Keratinocyte (primary cell): ENCODE measurements at regions not wholly inside any gene's neighbourhood (a gene's known extent, or its start where the extent isn't known, plus 50 kb on each side); places are given as distances from the start of the nearest gene placed in this dataset.

Experiments used
- DNase-seq: peaks from one replicate; pipeline ENCODE4 v3.0.0-alpha.2; 2011; ENCODE audit warnings: low read depth, missing footprints, low spot score
- FAIRE-seq: peaks from 2 replicates; lab custom pipeline; 2011; peaks lifted over from hg19 to GRCh38; lab: Jason Lieb, UNC
- H2AFZ ChIP-seq: 2 replicates; pipeline ENCODE4 v1.6.0; 2012; ENCODE audit warnings: low read length, control low read depth, inconsistent platforms; ENCODE audit not compliant: control insufficient read depth
- H3K27ac ChIP-seq: 2 replicates; pipeline ENCODE4 v1.5.1; 2011; ENCODE audit warnings: low read length; ENCODE audit not compliant: control insufficient read depth, insufficient read depth
- H3K27me3 ChIP-seq: 3 replicates; pipeline ENCODE4 v1.6.0; 2011; ENCODE audit warnings: low read length; ENCODE audit not compliant: control insufficient read depth, insufficient read depth; ENCODE audit errors: extremely low read depth
- H3K36me3 ChIP-seq, 2 experiments: 2 replicates in 1 of 2; 3 replicates in 1 of 2; pipeline ENCODE4 v1.5.1; 2011; ENCODE audit warnings: low read length in 2 of 2, mild to moderate bottlenecking in 1 of 2; ENCODE audit not compliant: control insufficient read depth in 2 of 2, insufficient read depth in 2 of 2; ENCODE audit errors: extremely low read depth in 1 of 2
- H3K4me1 ChIP-seq: 3 replicates; pipeline ENCODE4 v1.5.1; 2011; ENCODE audit warnings: low read length; ENCODE audit not compliant: control insufficient read depth, insufficient read depth; ENCODE audit errors: extremely low read depth
- H3K4me2 ChIP-seq: 3 replicates; pipeline ENCODE4 v1.6.0; 2011; ENCODE audit warnings: low read depth, low read length; ENCODE audit not compliant: control insufficient read depth, insufficient read depth; ENCODE audit errors: extremely low read depth
- H3K4me3 ChIP-seq, 3 experiments: fragments of 200-600 bp in 1 of 3; sonication (generic) in 1 of 3; 2 replicates in 2 of 3; 3 replicates in 1 of 3; pipeline ENCODE4 v1.5.1; 2011 to 2016; ENCODE audit warnings: low read length in 3 of 3, mild to moderate bottlenecking in 3 of 3, control low read depth in 2 of 3, inconsistent platforms in 1 of 3, low read depth in 1 of 3, mixed read lengths in 1 of 3, mixed run types in 1 of 3, moderate library complexity in 1 of 3; ENCODE audit not compliant: control insufficient read depth in 2 of 3, insufficient read depth in 2 of 3; ENCODE audit errors: extremely low read depth in 1 of 3
- H3K79me2 ChIP-seq: 2 replicates; pipeline ENCODE4 v1.6.0; 2012; ENCODE audit warnings: low read length; ENCODE audit not compliant: control insufficient read depth, insufficient read depth
- H3K9ac ChIP-seq: 3 replicates; pipeline ENCODE4 v1.6.0; 2011; ENCODE audit warnings: low read length; ENCODE audit not compliant: control insufficient read depth, insufficient read depth; ENCODE audit errors: extremely low read depth
- H3K9me1 ChIP-seq: 3 replicates; pipeline ENCODE4 v1.6.0; 2011; ENCODE audit warnings: low read length; ENCODE audit not compliant: control insufficient read depth, insufficient read depth; ENCODE audit errors: extremely low read depth
- H3K9me3 ChIP-seq: 2 replicates; pipeline ENCODE4 v1.5.1; 2012; ENCODE audit warnings: low read depth, low read length; ENCODE audit not compliant: control insufficient read depth
- H4K20me1 ChIP-seq: 3 replicates; pipeline ENCODE4 v1.6.0; 2011; ENCODE audit warnings: low read length; ENCODE audit not compliant: control insufficient read depth, insufficient read depth; ENCODE audit errors: extremely low read depth
- CTCF ChIP-seq, 3 experiments: IDR thresholded peaks in 1 of 3; conservative IDR thresholded peaks in 1 of 3; optimal IDR thresholded peaks in 1 of 3; 2 replicates in 2 of 3; 3 replicates in 1 of 3; pipeline versions ENCODE3 to v1.5.1; 2011; ENCODE audit warnings: low read length in 3 of 3, mild to moderate bottlenecking in 3 of 3, moderate library complexity in 2 of 3, control low read depth in 1 of 3, inconsistent platforms in 1 of 3; ENCODE audit not compliant: insufficient read depth in 2 of 3; ENCODE audit errors: extremely low read depth in 1 of 3
- EZH2 ChIP-seq: IDR thresholded peaks from one replicate; pipeline ENCODE4 v1.6.1; 2012; ENCODE audit warnings: inconsistent platforms, mild to moderate bottlenecking, low read length, moderate library complexity
- dilution Hi-C: fragments of 300-500 bp; cut with MboI; formaldehyde crosslinking; loops from one replicate; pipeline ENCODE4 v1.7.0; 2020; ENCODE audit warnings: low sequenced_read_pairs; ENCODE audit not compliant: extremely low pct_ligation_motif_present

- Histone ChIP-seq H3K79me2 (no peaks in the 10 kb centered on the region), H3K9me1 (no peaks in the 10 kb centered on the region), H3K9me3 (no peaks in the 10 kb centered on the region), H3K9ac (no peak overlapping the region), H3K4me1 (no peaks in the 10 kb centered on the region), H3K27me3 (no peaks in the 10 kb centered on the region), H3K27ac (no peak overlapping the region), H3K4me3 (no peak overlapping the region), H4K20me1 (peaks cover 5% of the 10 kb centered on the region), H2AFZ (no peak overlapping the region), H3K4me2 (no peak overlapping the region), H3K36me3 (no peaks in the 10 kb centered on the region)
- DNase-seq: no peak
- dilution Hi-C loops: no loop called here
- no peak for TF ChIP-seq EZH2
- no peak for TF ChIP-seq CTCF (optimal IDR thresholded peaks at IDR 0.05 in 1 of 3, IDR thresholded peaks at IDR 0.05 in 1 of 3, conservative IDR thresholded peaks at IDR 0.05 in 1 of 3; ENCODE audit: extremely low read depth in 1 of 3, insufficient read depth in 2 of 3, low read length in 3 of 3)
- FAIRE-seq: no peak
Observed at GRCh38 chr14:100486025-100486828, 101.0 kb downstream of the BEGAIN start.
